Nephron (organoid): ENCODE measurements at regions not wholly inside any gene's neighbourhood (a gene's known extent, or its start where the extent isn't known, plus 50 kb on each side); places are given as distances from the start of the nearest gene placed in this dataset.

ENCODE experiments used
- H3K27ac Mint-ChIP-seq, 3 experiments: 2 replicates each; pipeline ENCODE4 v1.8.0; 2020; ENCODE audit warnings: mixed read lengths in 3 of 3, mild to moderate bottlenecking in 2 of 3, moderate library complexity in 1 of 3
- H3K27me3 Mint-ChIP-seq: 2 replicates; pipeline ENCODE4 v1.8.0; 2021; ENCODE audit warnings: low read depth, mild to moderate bottlenecking, moderate library complexity, mixed read lengths
- H3K36me3 Mint-ChIP-seq: 2 replicates; pipeline ENCODE4 v1.8.0; 2020; ENCODE audit warnings: low read depth, mixed read lengths
- H3K4me1 Mint-ChIP-seq: 2 replicates; pipeline ENCODE4 v1.8.0; 2020; ENCODE audit warnings: mixed read lengths
- H3K4me3 Mint-ChIP-seq, 3 experiments: 2 replicates each; pipeline ENCODE4 v1.8.0; 2020; ENCODE audit warnings: mild to moderate bottlenecking in 3 of 3, mixed read lengths in 3 of 3, moderate library complexity in 2 of 3
- H3K9me3 Mint-ChIP-seq: 2 replicates; pipeline ENCODE4 v1.8.0; 2020; ENCODE audit warnings: mixed read lengths
- CTCF ChIP-seq, 3 experiments: fragments of 200-600 bp; sonication (generic); IDR thresholded peaks; one replicate each; pipeline ENCODE4 v1.5.0; 2021; ENCODE audit warnings: antibody characterized with exemption in 3 of 3; ENCODE audit not compliant: unreplicated experiment in 3 of 3

- Mint-ChIP-seq H3K4me3 (no peak overlapping the region), H3K36me3 (no peaks in the 10 kb centered on the region), H3K27ac (no peak overlapping the region), H3K4me1 (peaks cover 9% of the 10 kb centered on the region), H3K9me3 (no peaks in the 10 kb centered on the region), H3K27me3 (peaks cover 7% of the 10 kb centered on the region)
- no peak for TF ChIP-seq CTCF (IDR thresholded peaks at IDR 0.05; ENCODE audit: unreplicated experiment in 3 of 3)
These were observed 208.9 kb downstream of the SPP2 start for GRCh38 chr2:234259440-234259839.

- Mint-ChIP-seq H3K4me1 (peaks cover 9% of the 10 kb centered on the region), H3K36me3 (no peaks in the 10 kb centered on the region)
- no peak for TF ChIP-seq CTCF (IDR thresholded peaks at IDR 0.05; ENCODE audit: unreplicated experiment in 3 of 3)
These were observed 208.2 kb downstream of the SPP2 start for GRCh38 chr2:234258562-234259141.

GRCh38 chr2:234257859-234258561 is 207.5 kb downstream of the SPP2 start:
- Mint-ChIP-seq H3K9me3 (no peaks in the 10 kb centered on the region), H3K4me1 (peaks cover 9% of the 10 kb centered on the region), H3K36me3 (no peaks in the 10 kb centered on the region), H3K27me3 (peaks cover 7% of the 10 kb centered on the region), H3K4me3 (no peak overlapping the region), H3K27ac (peak overlapping the region; percentile 26 to 65 (median 31))
- peak; percentile 38 to 53 (median 43) for TF ChIP-seq CTCF (IDR thresholded peaks at IDR 0.05; ENCODE audit: unreplicated experiment in 3 of 3)

More at GRCh38 chr2:234258562-234259141, 208.2 kb downstream of the SPP2 start:
- Mint-ChIP-seq H3K4me3 (no peak overlapping the region), H3K27me3 (peaks cover 7% of the 10 kb centered on the region), H3K9me3 (no peaks in the 10 kb centered on the region), H3K27ac (peak overlapping the region in 2 of 3 experiments; percentile 38 to 65)

GRCh38 chr2:234256516-234256915 is 206.0 kb downstream of the SPP2 start:
- H3K9me3 Mint-ChIP-seq: no peaks in the 10 kb centered on the region
- no peaks in the 10 kb centered on the region for H3K36me3 Mint-ChIP-seq
- TF ChIP-seq CTCF (IDR thresholded peaks at IDR 0.05; ENCODE audit: unreplicated experiment in 3 of 3): no peak

GRCh38 chr2:234254783-234255521 is 204.4 kb downstream of the SPP2 start:
- peaks cover 11% of the 10 kb centered on the region for H3K27me3 Mint-ChIP-seq
- TF ChIP-seq CTCF (IDR thresholded peaks at IDR 0.05; ENCODE audit: unreplicated experiment in 3 of 3): no peak
- H3K36me3 Mint-ChIP-seq: no peaks in the 10 kb centered on the region
- H3K4me1 Mint-ChIP-seq: peaks cover 9% of the 10 kb centered on the region
- no peaks in the 10 kb centered on the region for H3K9me3 Mint-ChIP-seq
- H3K27ac Mint-ChIP-seq: no peak overlapping the region
- no peak overlapping the region for H3K4me3 Mint-ChIP-seq

More at GRCh38 chr2:234256516-234256915, 206.0 kb downstream of the SPP2 start:
- no peak overlapping the region for H3K4me3 Mint-ChIP-seq
- peaks cover 9% of the 10 kb centered on the region for H3K4me1 Mint-ChIP-seq
- peaks cover 7% of the 10 kb centered on the region for H3K27me3 Mint-ChIP-seq
- H3K27ac Mint-ChIP-seq: no peak overlapping the region
